IMR-90 (cell line): ENCODE measurements at regions not wholly inside any gene's neighbourhood (a gene's known extent, or its start where the extent isn't known, plus 50 kb on each side); places are given as distances from the start of the nearest gene placed in this dataset.

Source experiments
- ATAC-seq: fragments of 200-7000 bp; cut with Tn5 transposase; 2 replicates; pipeline ENCODE4 v1.9.1; 2020; ENCODE audit warnings: low read depth, mild to moderate bottlenecking, moderate library complexity
- BruUV-seq: library from RNA; stranded (reverse); fragments of 400-500 nt; replicated peaks from 2 replicates; lab custom pipeline; 2021; lab: Mats Ljungman, UMichigan
- CTCF ChIA-PET: fragments of 300-600 bp; formaldehyde crosslinking; extraction: SDS; loops from one replicate; lab custom pipeline; 2021; ENCODE audit warnings: antibody characterized with exemption; lab: Yijun Ruan, JAX
- POLR2A ChIA-PET: fragments of 300-600 bp; sonication (Branson Sonifier 250); formaldehyde crosslinking; loops from one replicate; lab custom pipeline; 2022; ENCODE audit warnings: antibody characterized with exemption; ENCODE audit not compliant: unreplicated experiment; lab: Charles Lee
- DNase-seq: peaks from one replicate; pipeline ENCODE4 v3.0.0; 2013
- H2AFZ ChIP-seq: replicated peaks from 2 replicates; pipeline ENCODE3; 2013; ENCODE audit warnings: low read length, mild to moderate bottlenecking; ENCODE audit not compliant: poor library complexity
- H2AK5ac ChIP-seq: 2 replicates; pipeline ENCODE4 v1.6.1; 2013; ENCODE audit warnings: low read depth, low read length, inconsistent platforms
- H2AK9ac ChIP-seq: replicated peaks from 2 replicates; pipeline ENCODE3; 2013; ENCODE audit warnings: mild to moderate bottlenecking, low read depth, low read length, moderate library complexity; ENCODE audit not compliant: poor library complexity
- H2BK120ac ChIP-seq: 2 replicates; pipeline ENCODE4 v1.6.1; 2013; ENCODE audit warnings: low read depth, low read length, inconsistent platforms
- H2BK15ac ChIP-seq: 3 replicates; pipeline ENCODE4 v1.6.1; 2013; ENCODE audit warnings: low read depth, low read length, inconsistent platforms
- H2BK20ac ChIP-seq: 2 replicates; pipeline ENCODE4 v1.6.1; 2013; ENCODE audit warnings: low read depth, mild to moderate bottlenecking, inconsistent platforms, low read length, moderate library complexity
- H2BK5ac ChIP-seq: 2 replicates; pipeline ENCODE4 v1.6.1; 2013; ENCODE audit warnings: mild to moderate bottlenecking, low read depth, low read length, inconsistent platforms; ENCODE audit not compliant: poor library complexity, severe bottlenecking
- H3K14ac ChIP-seq: replicated peaks from 2 replicates; pipeline ENCODE4 v1.6.1; 2013; ENCODE audit warnings: low read depth, low read length, inconsistent platforms
- H3K18ac ChIP-seq: 2 replicates; pipeline ENCODE4 v1.6.1; 2013; ENCODE audit warnings: low read depth, low read length, control low read depth
- H3K23ac ChIP-seq: 2 replicates; pipeline ENCODE4 v1.6.1; 2013; ENCODE audit warnings: low read depth, low read length, inconsistent platforms
- H3K27ac ChIP-seq: 2 replicates; pipeline ENCODE4 v1.5.1; 2013; ENCODE audit warnings: mild to moderate bottlenecking, control low read depth, low read length; ENCODE audit not compliant: insufficient read depth
- H3K27me3 ChIP-seq: 2 replicates; pipeline ENCODE4 v1.6.1; 2013; ENCODE audit warnings: low read length; ENCODE audit not compliant: control insufficient read depth, insufficient read depth
- H3K36me3 ChIP-seq: 2 replicates; pipeline ENCODE4 v1.6.1; 2013; ENCODE audit warnings: low read length, mixed read lengths; ENCODE audit not compliant: control insufficient read depth, insufficient read depth
- H3K4ac ChIP-seq: 2 replicates; pipeline ENCODE4 v1.6.1; 2013; ENCODE audit warnings: low read depth, low read length, inconsistent platforms
- H3K4me1 ChIP-seq: 2 replicates; pipeline ENCODE4 v1.6.1; 2013; ENCODE audit warnings: low read length, mixed read lengths; ENCODE audit not compliant: control insufficient read depth, insufficient read depth
- H3K4me2 ChIP-seq: 2 replicates; pipeline ENCODE4 v1.6.1; 2013; ENCODE audit warnings: low read depth, mild to moderate bottlenecking, control low read depth, low read length, moderate library complexity
- H3K4me3 ChIP-seq: 2 replicates; pipeline ENCODE4 v1.5.1; 2013; ENCODE audit warnings: low read depth, mild to moderate bottlenecking, control low read depth, low read length, moderate library complexity; ENCODE audit not compliant: insufficient read depth
- H3K56ac ChIP-seq: 2 replicates; pipeline ENCODE4 v1.6.1; 2013; ENCODE audit warnings: low read length, inconsistent platforms; ENCODE audit not compliant: insufficient read depth; ENCODE audit errors: extremely low read depth
- H3K79me1 ChIP-seq, 2 experiments: 2 replicates each; pipeline ENCODE4 v1.6.1; 2013; ENCODE audit warnings: low read length in 2 of 2, inconsistent platforms in 1 of 2, low read depth in 1 of 2
- H3K9ac ChIP-seq: 2 replicates; pipeline ENCODE4 v1.6.1; 2013; ENCODE audit warnings: low read depth, low read length, control low read depth
- H3K9me1 ChIP-seq: 2 replicates; pipeline ENCODE4 v1.6.1; 2013; ENCODE audit warnings: low read length, inconsistent platforms; ENCODE audit not compliant: insufficient read depth
- H3K9me3 ChIP-seq: 2 replicates; pipeline ENCODE4 v1.6.1; 2013; ENCODE audit warnings: low read length; ENCODE audit not compliant: control insufficient read depth, insufficient read depth
- H4K20me1 ChIP-seq: 2 replicates; pipeline ENCODE4 v1.6.1; 2013; ENCODE audit warnings: low read length, inconsistent platforms; ENCODE audit not compliant: insufficient read depth
- H4K5ac ChIP-seq: 2 replicates; pipeline ENCODE4 v1.6.1; 2013; ENCODE audit warnings: mild to moderate bottlenecking, low read depth, low read length, control low read depth
- H4K8ac ChIP-seq, 2 experiments: 2 replicates each; pipeline ENCODE4 v1.6.1; 2013; ENCODE audit warnings: low read depth in 2 of 2, low read length in 2 of 2, control low read depth in 1 of 2, inconsistent platforms in 1 of 2
- H4K91ac ChIP-seq: 2 replicates; pipeline ENCODE4 v1.6.1; 2013; ENCODE audit warnings: low read depth, low read length, inconsistent platforms; ENCODE audit not compliant: insufficient read depth
- BHLHE40 ChIP-seq: fragments of 150-350 bp; IDR thresholded peaks from 2 replicates; pipeline ENCODE4 v1.6.1; 2016; ENCODE audit warnings: mild to moderate bottlenecking, low read depth, low read length
- CEBPB ChIP-seq: IDR thresholded peaks from 2 replicates; pipeline ENCODE4 v1.6.1; 2012; ENCODE audit warnings: low read depth, low read length, improper control_type of control experiment
- CHD1 ChIP-seq: IDR thresholded peaks from 2 replicates; pipeline ENCODE4 v1.6.1; 2012; ENCODE audit warnings: low read depth, low read length, improper control_type of control experiment
- CTCF ChIP-seq: conservative IDR thresholded peaks from 2 replicates; pipeline ENCODE4 v1.5.1; 2012; ENCODE audit warnings: mild to moderate bottlenecking, low read depth, low read length, improper control_type of control experiment
- ELK1 ChIP-seq: fragments of 150-350 bp; IDR thresholded peaks from 2 replicates; pipeline ENCODE4 v1.6.1; 2016; ENCODE audit warnings: low read depth, mild to moderate bottlenecking, low read length, moderate library complexity, borderline replicate concordance
- FOS ChIP-seq: fragments of 150-350 bp; IDR thresholded peaks from 2 replicates; pipeline ENCODE4 v1.6.1; 2016; ENCODE audit warnings: low read depth, low read length
- MAFK ChIP-seq: IDR thresholded peaks from 2 replicates; pipeline ENCODE4 v1.6.1; 2012; ENCODE audit warnings: low read depth, low read length, improper control_type of control experiment
- MAZ ChIP-seq: IDR thresholded peaks from 2 replicates; pipeline ENCODE4 v1.6.1; 2012; ENCODE audit warnings: low read depth, mild to moderate bottlenecking, low read length, improper control_type of control experiment, moderate library complexity, borderline replicate concordance
- MXI1 ChIP-seq: IDR thresholded peaks from 2 replicates; pipeline ENCODE4 v1.6.1; 2012; ENCODE audit warnings: low read depth, mild to moderate bottlenecking, low read length, moderate library complexity, borderline replicate concordance
- NFE2L2 ChIP-seq: fragments of 150-350 bp; IDR thresholded peaks from 2 replicates; pipeline ENCODE4 v1.6.1; 2016; ENCODE audit warnings: low read depth, mild to moderate bottlenecking, low read length
- POLR2A ChIP-seq: IDR thresholded peaks from 2 replicates; pipeline ENCODE4 v1.6.1; 2012; ENCODE audit warnings: mild to moderate bottlenecking, low read depth, low read length
- RAD21 ChIP-seq: IDR thresholded peaks from 2 replicates; pipeline ENCODE4 v1.6.1; 2012; ENCODE audit warnings: low read length, improper control_type of control experiment
- RCOR1 ChIP-seq: IDR thresholded peaks from 2 replicates; pipeline ENCODE4 v1.6.1; 2012; ENCODE audit warnings: mild to moderate bottlenecking, low read length, improper control_type of control experiment; ENCODE audit not compliant: insufficient replicate concordance
- USF2 ChIP-seq: fragments of 150-350 bp; IDR thresholded peaks from 2 replicates; pipeline ENCODE4 v1.6.1; 2017; ENCODE audit warnings: mild to moderate bottlenecking, antibody characterized with exemption, low read length, low read depth
- WGBS, 2 experiments: methylation state at CpG; one replicate each; pipeline versions ENCODE4 v1.1.5 to v1.1.7; 2013; ENCODE audit warnings: missing lambda C conversion rate in 2 of 2; ENCODE audit not compliant: insufficient read length in 1 of 2; ENCODE audit errors: extremely low coverage in 2 of 2; 5-methylcytosine and 5-hydroxymethylcytosine counted together
- dilution Hi-C: fragments of 300-500 bp; cut with HindIII; formaldehyde crosslinking; loops from one replicate; pipeline ENCODE4 v1.14.3; 2018; ENCODE audit warnings: low sequenced_read_pairs; ENCODE audit not compliant: unreplicated experiment
- in situ Hi-C: fragments of 300-500 bp; cut with MboI; formaldehyde crosslinking; loops from 3 replicates; pipeline ENCODE4 v1.14.3; 2019; ENCODE audit warnings: low sequenced_read_pairs, inconsistent platforms, mixed read lengths
- intact Hi-C: fragments of 100-400 bp; cut with micrococcal nuclease; formaldehyde crosslinking; loops from 2 replicates; pipeline ENCODE4 v1.10.0; 2022

GRCh38 chr1:54490361-54491248 is 57.4 kb upstream of the ACOT11 start:
- ChIA-PET CTCF (interaction anchor here (0.6 kb wide), 1 partner anchor 19 kb away, joined by 3 read pairs; no protein-coding TSS in a partner anchor), POLR2A (no interaction called here)
- dilution Hi-C loops (no loop called here), in situ Hi-C loops (loop anchor here (10.0 to 25.0 kb wide), 2 partner anchors 386 to 628 kb away; no protein-coding TSS in a partner anchor), intact Hi-C loops (no loop called here)
- Histone ChIP-seq H3K4me3 (no peak overlapping the region), H2BK20ac (no peak overlapping the region), H3K23ac (no peak overlapping the region), H4K20me1 (no peaks in the 10 kb centered on the region), H3K14ac (no peak overlapping the region), H4K5ac (no peak overlapping the region), H3K4ac (no peak overlapping the region), H3K18ac (no peak overlapping the region), H3K4me1 (peaks cover 14% of the 10 kb centered on the region), H3K36me3 (no peaks in the 10 kb centered on the region), H3K27ac (no peak overlapping the region), H3K4me2 (no peak overlapping the region), H2AK5ac (no peak overlapping the region), H3K9me1 (no peaks in the 10 kb centered on the region), H2AFZ (peak overlapping the region; percentile 44), H3K56ac (no peak overlapping the region), H4K8ac (no peak overlapping the region), H3K9me3 (no peaks in the 10 kb centered on the region), H2BK120ac (no peak overlapping the region), H3K27me3 (peaks cover 3% of the 10 kb centered on the region; the same call in 1 of the 2 replicates), H4K91ac (no peak overlapping the region), H2BK5ac (no peak overlapping the region), H2AK9ac (no peak overlapping the region), H3K79me1 (no peaks in the 10 kb centered on the region), H3K9ac (no peak overlapping the region), H2BK15ac (no peak overlapping the region)
- ATAC-seq, result no peak
- 32% methylated on average over 5 of the region's 22 CpGs; no CpG with 5 or more reads in 1 of the 2 experiments for WGBS, 2 experiments
- no TSS peak for BruUV-seq
- TF ChIP-seq MAZ (no peak), RCOR1 (no peak), MAFK (no peak), USF2 (no peak), CHD1 (no peak), FOS (no peak), NFE2L2 (no peak), ELK1 (no peak), CTCF (no peak), CEBPB (no peak), MXI1 (no peak), RAD21 (no peak), POLR2A (no peak), BHLHE40 (no peak)
- DNase-seq, result no peak
